Neuronal stem cell (in vitro differentiated cells): ENCODE measurements at regions not wholly inside any gene's neighbourhood (a gene's known extent, or its start where the extent isn't known, plus 50 kb on each side); places are given as distances from the start of the nearest gene placed in this dataset.

Experiments used
- DNase-seq: peaks from one replicate; pipeline ENCODE4 v3.0.0-alpha.2; 2013; ENCODE audit warnings: low spot score
- H2AFZ ChIP-seq: one replicate; pipeline ENCODE4 v1.6.1; 2013; ENCODE audit warnings: mild to moderate bottlenecking, low read length, inconsistent platforms
- H2AK5ac ChIP-seq: 2 replicates; pipeline ENCODE4 v1.6.1; 2013; ENCODE audit warnings: low read depth, mild to moderate bottlenecking, inconsistent platforms, low read length, moderate library complexity, mixed read lengths
- H2BK120ac ChIP-seq: 2 replicates; pipeline ENCODE4 v1.6.1; 2013; ENCODE audit warnings: low read depth, mild to moderate bottlenecking, inconsistent platforms, low read length, moderate library complexity, mixed read lengths
- H2BK12ac ChIP-seq: one replicate; pipeline ENCODE4 v1.6.1; 2013; ENCODE audit warnings: low read length, inconsistent platforms
- H2BK15ac ChIP-seq: 2 replicates; pipeline ENCODE4 v1.6.1; 2013; ENCODE audit warnings: mild to moderate bottlenecking, low read length, inconsistent platforms, mixed read lengths
- H2BK5ac ChIP-seq: one replicate; pipeline ENCODE4 v1.6.1; 2013; ENCODE audit warnings: inconsistent platforms, mild to moderate bottlenecking, low read length, moderate library complexity
- H3K14ac ChIP-seq: one replicate; pipeline ENCODE4 v1.6.1; 2013; ENCODE audit warnings: low read length, inconsistent platforms
- H3K18ac ChIP-seq: 2 replicates; pipeline ENCODE4 v1.6.1; 2013; ENCODE audit warnings: low read length, inconsistent platforms
- H3K23ac ChIP-seq: 2 replicates; pipeline ENCODE4 v1.6.1; 2013; ENCODE audit warnings: low read depth, mild to moderate bottlenecking, mixed read lengths, low read length, inconsistent platforms; ENCODE audit not compliant: poor library complexity
- H3K27ac ChIP-seq: replicated peaks from 3 replicates; pipeline ENCODE4 v1.5.1; 2013; ENCODE audit warnings: low read length, inconsistent platforms
- H3K27me3 ChIP-seq, 3 experiments: 2 replicates each; pipeline ENCODE4 v1.6.1; 2013; ENCODE audit warnings: low read length in 3 of 3, mild to moderate bottlenecking in 2 of 3, inconsistent platforms in 1 of 3, low read depth in 1 of 3, mixed read lengths in 1 of 3, moderate library complexity in 1 of 3; ENCODE audit not compliant: control insufficient read depth in 3 of 3, insufficient read depth in 3 of 3
- H3K36me3 ChIP-seq, 2 donors: replicated peaks in 1 of 2; 2 replicates each; pipeline ENCODE4 v1.6.1; 2013; ENCODE audit warnings: low read length in 2 of 2; ENCODE audit not compliant: control insufficient read depth in 2 of 2, insufficient read depth in 2 of 2
- H3K4ac ChIP-seq: 2 replicates; pipeline ENCODE4 v1.6.1; 2013; ENCODE audit warnings: inconsistent platforms, mild to moderate bottlenecking, low read length, moderate library complexity
- H3K4me1 ChIP-seq, 2 donors: 1 replicate in 1 of 2; 2 replicates in 1 of 2; pipeline ENCODE4 v1.6.1; 2013; ENCODE audit warnings: low read length in 2 of 2, low read depth in 1 of 2; ENCODE audit not compliant: control insufficient read depth in 2 of 2, insufficient read depth in 1 of 2
- H3K4me2 ChIP-seq: one replicate; pipeline ENCODE4 v1.6.1; 2013; ENCODE audit warnings: mild to moderate bottlenecking, low read length, inconsistent platforms; ENCODE audit not compliant: insufficient read depth, poor library complexity, severe bottlenecking
- H3K4me3 ChIP-seq, 2 donors: 2 replicates each; pipeline ENCODE4 v1.5.1; 2013; ENCODE audit warnings: low read length in 2 of 2, mild to moderate bottlenecking in 2 of 2, inconsistent platforms in 1 of 2, moderate library complexity in 1 of 2
- H3K79me1 ChIP-seq: one replicate; pipeline ENCODE4 v1.6.1; 2013; ENCODE audit warnings: low read depth, mild to moderate bottlenecking, inconsistent platforms, low read length, moderate library complexity
- H3K9ac ChIP-seq: one replicate; pipeline ENCODE4 v1.6.1; 2013; ENCODE audit warnings: mild to moderate bottlenecking, low read depth, low read length, inconsistent platforms; ENCODE audit not compliant: poor library complexity
- H3K9me3 ChIP-seq, 2 donors: replicated peaks in 1 of 2; 2 replicates each; pipeline versions ENCODE3 to v1.6.1; 2013; ENCODE audit warnings: low read length in 2 of 2, mild to moderate bottlenecking in 2 of 2, inconsistent platforms in 1 of 2, low read depth in 1 of 2, mixed read lengths in 1 of 2, moderate library complexity in 1 of 2; ENCODE audit not compliant: control insufficient read depth in 2 of 2, insufficient read depth in 1 of 2
- H4K8ac ChIP-seq: one replicate; pipeline ENCODE4 v1.6.1; 2013; ENCODE audit warnings: low read depth, mild to moderate bottlenecking, inconsistent platforms, low read length, moderate library complexity
- H4K91ac ChIP-seq: one replicate; pipeline ENCODE4 v1.6.1; 2013; ENCODE audit warnings: low read length, low read depth, mild to moderate bottlenecking, inconsistent platforms; ENCODE audit not compliant: poor library complexity
- WGBS, 2 donors: extraction: QIAGEN DNeasy Blood & Tissue Kit; methylation state at CpG; one replicate each; pipeline ENCODE4 v1.1.7; 2013; ENCODE audit warnings: missing lambda C conversion rate in 2 of 2, mixed read lengths in 1 of 2; ENCODE audit not compliant: insufficient read length in 2 of 2, insufficient replicate concordance in 1 of 2; ENCODE audit errors: extremely low coverage in 2 of 2; 5-methylcytosine and 5-hydroxymethylcytosine counted together

DNA sequence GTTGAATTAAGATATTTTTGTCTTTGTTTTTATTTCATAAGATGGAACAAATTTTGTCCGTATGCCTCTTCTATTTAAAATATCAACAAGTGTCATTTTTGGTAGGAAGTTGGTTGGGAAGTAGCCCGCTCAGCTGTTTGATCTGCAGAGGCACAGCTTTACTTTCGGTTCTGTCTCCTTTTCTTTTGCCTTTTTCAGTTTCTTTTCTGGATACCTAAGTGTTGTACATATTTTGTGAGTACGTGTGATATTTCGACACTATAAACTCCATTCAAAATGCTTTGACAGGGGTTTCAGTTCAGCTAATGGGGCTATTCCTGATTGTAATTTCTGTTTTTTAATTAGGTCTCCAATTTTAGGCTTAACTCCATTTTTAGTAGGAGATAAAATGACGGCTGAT lies 1785.0 kb upstream of the LRRTM1 start:
- Histone ChIP-seq H4K91ac (no peak overlapping the region), H3K9ac (no peak overlapping the region), H2BK12ac (no peak overlapping the region), H2BK15ac (no peak overlapping the region), H2AK5ac (no peak overlapping the region), H3K4me2 (no peak overlapping the region), H2BK120ac (no peak overlapping the region), H4K8ac (no peak overlapping the region), H3K18ac (no peak overlapping the region), H3K9me3 (peaks cover 0 to 6% of the 10 kb centered on the region in 2 donors), H2BK5ac (no peak overlapping the region), H3K27me3 (no peaks in the 10 kb centered on the region), H3K36me3 (peaks cover 0 to 1% of the 10 kb centered on the region in 2 donors), H3K79me1 (no peaks in the 10 kb centered on the region), H3K4me3 (no peak overlapping the region), H3K23ac (no peak overlapping the region), H3K4me1 (no peaks in the 10 kb centered on the region), H2AFZ (no peak overlapping the region), H3K27ac (no peak overlapping the region), H3K4ac (no peak overlapping the region), H3K14ac (no peak overlapping the region)
- DNase-seq, result no peak
- no CpG with 5 or more reads among the region's 6 CpGs for WGBS, 2 donors

GRCh38 chr2:82084679-82085392 lies 1780.3 kb upstream of the LRRTM1 start:
- H3K4ac ChIP-seq, result no peak overlapping the region
- H3K9ac ChIP-seq, result no peak overlapping the region
- no peak overlapping the region for H3K4me3 ChIP-seq
- no peak overlapping the region for H2BK120ac ChIP-seq
- no peak overlapping the region for H3K27ac ChIP-seq
- H2BK15ac ChIP-seq, result no peak overlapping the region
- no peaks in the 10 kb centered on the region for H3K27me3 ChIP-seq
- no peak overlapping the region for H4K91ac ChIP-seq
- H3K9me3 ChIP-seq, result peaks cover 0 to 6% of the 10 kb centered on the region in 2 donors
- H3K4me1 ChIP-seq, result no peaks in the 10 kb centered on the region
- H4K8ac ChIP-seq, result no peak overlapping the region
- no peak overlapping the region for H2AK5ac ChIP-seq
- no peak overlapping the region for H3K18ac ChIP-seq
- no peak overlapping the region for H2AFZ ChIP-seq
- H3K36me3 ChIP-seq, result peaks cover 0 to 1% of the 10 kb centered on the region in 2 donors
- no CpG with 5 or more reads among the region's 1 CpG for WGBS, 2 donors
- no peak overlapping the region for H3K23ac ChIP-seq
- H3K79me1 ChIP-seq, result no peaks in the 10 kb centered on the region
- H3K14ac ChIP-seq, result no peak overlapping the region
- H2BK12ac ChIP-seq, result no peak overlapping the region
- no peak overlapping the region for H3K4me2 ChIP-seq
- H2BK5ac ChIP-seq, result no peak overlapping the region
- no peak for DNase-seq

DNA sequence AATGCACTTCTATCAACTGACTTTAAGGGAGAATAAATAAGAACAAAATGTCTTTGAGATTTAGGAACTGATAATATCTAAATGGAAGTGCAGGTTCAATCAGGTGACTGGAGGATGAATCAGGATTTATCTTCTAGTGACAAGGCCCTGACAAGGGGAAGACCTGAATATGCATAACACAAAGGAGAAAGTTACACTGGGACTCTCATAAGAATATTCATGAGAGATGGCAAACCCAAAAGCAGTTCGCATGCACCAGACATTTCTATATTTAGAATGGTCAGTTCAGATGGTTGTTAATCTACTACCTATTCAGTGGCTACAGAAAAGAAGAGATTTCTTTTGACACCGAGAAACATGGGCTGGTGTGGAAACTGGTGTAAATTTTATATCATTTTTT lies 1771.3 kb upstream of the LRRTM1 start:
- peaks cover 0 to 1% of the 10 kb centered on the region in 2 donors for H3K9me3 ChIP-seq
- no peak overlapping the region for H2AFZ ChIP-seq

GRCh38 chr2:82062463-82062862 lies 1757.9 kb upstream of the LRRTM1 start:
- H2BK5ac ChIP-seq, result no peak overlapping the region
- H3K4me1 ChIP-seq, result no peaks in the 10 kb centered on the region
- H3K4me3 ChIP-seq, result no peak overlapping the region
- no peak overlapping the region for H3K4me2 ChIP-seq
- no peak overlapping the region for H2BK12ac ChIP-seq
- no peak for DNase-seq
- no peak overlapping the region for H3K4ac ChIP-seq
- H3K27ac ChIP-seq, result no peak overlapping the region
- no peaks in the 10 kb centered on the region for H3K36me3 ChIP-seq
- no peak overlapping the region for H2AFZ ChIP-seq
- no peak overlapping the region for H3K23ac ChIP-seq
- H3K27me3 ChIP-seq, result no peaks in the 10 kb centered on the region
- H3K14ac ChIP-seq, result no peak overlapping the region
- H3K9ac ChIP-seq, result no peak overlapping the region
- no peak overlapping the region for H4K91ac ChIP-seq
- H3K79me1 ChIP-seq, result no peaks in the 10 kb centered on the region
- WGBS, 2 donors, result no CpG with 5 or more reads among the region's 2 CpGs
- H3K18ac ChIP-seq, result no peak overlapping the region
- no peak overlapping the region for H2BK15ac ChIP-seq
- H2BK120ac ChIP-seq, result no peak overlapping the region
- no peaks in the 10 kb centered on the region for H3K9me3 ChIP-seq
- H4K8ac ChIP-seq, result no peak overlapping the region
- no peak overlapping the region for H2AK5ac ChIP-seq

More for the DNA sequence above, 1771.3 kb upstream of the LRRTM1 start:
- no peak overlapping the region for H2AK5ac ChIP-seq
- no peak overlapping the region for H3K18ac ChIP-seq
- H3K4me3 ChIP-seq, result no peak overlapping the region
- H4K91ac ChIP-seq, result no peak overlapping the region
- no CpG with 5 or more reads among the region's 2 CpGs for WGBS, 2 donors
- no peak overlapping the region for H3K27ac ChIP-seq
- H3K4me2 ChIP-seq, result no peak overlapping the region
- H2BK5ac ChIP-seq, result no peak overlapping the region
- no peaks in the 10 kb centered on the region for H3K4me1 ChIP-seq
- no peak overlapping the region for H3K9ac ChIP-seq
- no peak overlapping the region for H3K23ac ChIP-seq
- no peaks in the 10 kb centered on the region for H3K27me3 ChIP-seq
- H2BK12ac ChIP-seq, result no peak overlapping the region
- H3K36me3 ChIP-seq, result no peaks in the 10 kb centered on the region
- H3K4ac ChIP-seq, result no peak overlapping the region
- no peak overlapping the region for H2BK15ac ChIP-seq
- no peak overlapping the region for H4K8ac ChIP-seq
- no peaks in the 10 kb centered on the region for H3K79me1 ChIP-seq
- H3K14ac ChIP-seq, result no peak overlapping the region
- no peak for DNase-seq
- no peak overlapping the region for H2BK120ac ChIP-seq
